Activated naive CD8-positive, alpha-beta T cell (primary cell): ENCODE measurements at regions not wholly inside any gene's neighbourhood (a gene's known extent, or its start where the extent isn't known, plus 50 kb on each side); places are given as distances from the start of the nearest gene placed in this dataset.

Experiments used
- H3K27ac Mint-ChIP-seq: one replicate; pipeline ENCODE4 v1.8.0; 2021; ENCODE audit warnings: mixed read lengths
- H3K27me3 Mint-ChIP-seq: one replicate; pipeline ENCODE4 v1.8.0; 2021; ENCODE audit warnings: mixed read lengths
- H3K36me3 Mint-ChIP-seq: one replicate; pipeline ENCODE4 v1.8.0; 2021; ENCODE audit warnings: mixed read lengths
- H3K4me1 Mint-ChIP-seq: one replicate; pipeline ENCODE4 v1.8.0; 2021; ENCODE audit warnings: low read depth, mixed read lengths
- H3K4me3 Mint-ChIP-seq: one replicate; pipeline ENCODE4 v1.8.0; 2021; ENCODE audit warnings: mild to moderate bottlenecking, mixed read lengths
- H3K9me3 Mint-ChIP-seq: one replicate; pipeline ENCODE4 v1.8.0; 2021; ENCODE audit warnings: low read depth, mixed read lengths

DNA sequence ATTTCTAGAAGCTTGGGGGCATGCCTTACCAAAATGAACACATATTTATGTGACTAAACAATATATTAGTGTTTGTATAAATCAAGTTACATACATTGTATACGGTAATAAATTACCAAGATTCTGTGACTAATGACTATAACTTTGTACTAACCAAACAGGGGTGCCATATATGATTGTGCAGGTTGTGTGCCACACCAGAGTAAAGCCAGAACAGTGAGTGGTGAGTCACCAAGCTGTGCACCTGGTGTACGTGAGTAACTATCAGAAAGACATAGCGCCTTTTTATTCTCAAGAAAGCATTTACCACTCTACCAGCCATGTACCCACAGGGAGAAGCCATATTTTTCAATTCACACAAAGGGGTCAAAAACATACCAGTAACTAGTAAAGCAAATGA is 453.2 kb upstream of the PIK3C3 start:
- no peaks in the 10 kb centered on the region for H3K36me3 Mint-ChIP-seq
- no peak overlapping the region for H3K4me3 Mint-ChIP-seq
- H3K4me1 Mint-ChIP-seq = no peaks in the 10 kb centered on the region
- H3K27me3 Mint-ChIP-seq = no peaks in the 10 kb centered on the region
- H3K27ac Mint-ChIP-seq = no peak overlapping the region
- H3K9me3 Mint-ChIP-seq = no peaks in the 10 kb centered on the region

DNA sequence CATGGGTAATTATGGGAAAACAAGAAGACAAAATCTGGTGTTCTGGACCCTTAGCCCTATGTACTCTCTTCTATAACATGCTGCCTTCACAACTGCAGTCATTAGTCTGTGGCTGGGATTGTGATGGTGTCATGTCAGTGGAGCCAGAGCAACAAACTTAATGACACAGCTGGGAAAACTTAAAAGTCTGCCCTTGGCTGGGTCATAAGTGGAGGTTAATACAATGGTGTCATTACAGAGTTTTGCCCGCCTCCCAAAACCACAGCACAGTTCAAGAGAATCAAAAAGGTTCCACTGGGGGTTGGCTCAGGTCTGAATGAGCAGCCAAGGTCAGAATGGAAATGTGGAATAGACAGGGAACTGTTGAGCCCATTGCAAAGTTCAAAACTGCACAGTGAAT is 455.7 kb upstream of the PIK3C3 start:
- H3K9me3 Mint-ChIP-seq = no peaks in the 10 kb centered on the region
- no peaks in the 10 kb centered on the region for H3K27me3 Mint-ChIP-seq
- H3K4me1 Mint-ChIP-seq = no peaks in the 10 kb centered on the region

DNA sequence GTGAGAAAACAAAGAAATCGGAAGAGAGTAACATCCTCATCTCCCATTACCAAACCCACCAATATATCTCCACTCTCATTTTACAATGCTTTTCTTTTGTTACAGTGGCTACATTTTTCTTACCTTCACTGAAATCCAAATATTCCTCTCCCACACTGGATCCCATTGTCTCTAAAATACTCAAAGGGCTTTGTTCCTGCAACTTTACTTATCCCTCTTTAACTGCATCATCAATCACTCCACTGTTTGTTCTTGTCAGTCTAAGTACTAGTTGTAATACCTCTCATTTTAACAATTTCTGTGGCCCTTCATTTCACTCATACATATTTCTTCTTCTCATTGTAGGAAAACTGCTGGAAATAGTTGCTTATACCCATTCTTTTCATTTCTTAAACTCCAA is 464.2 kb upstream of the PIK3C3 start:
- H3K36me3 Mint-ChIP-seq = no peaks in the 10 kb centered on the region
- peaks cover 10% of the 10 kb centered on the region for H3K9me3 Mint-ChIP-seq

More for the DNA sequence above, 455.7 kb upstream of the PIK3C3 start:
- Mint-ChIP-seq H3K4me3 (no peak overlapping the region), H3K36me3 (no peaks in the 10 kb centered on the region), H3K27ac (no peak overlapping the region)

DNA sequence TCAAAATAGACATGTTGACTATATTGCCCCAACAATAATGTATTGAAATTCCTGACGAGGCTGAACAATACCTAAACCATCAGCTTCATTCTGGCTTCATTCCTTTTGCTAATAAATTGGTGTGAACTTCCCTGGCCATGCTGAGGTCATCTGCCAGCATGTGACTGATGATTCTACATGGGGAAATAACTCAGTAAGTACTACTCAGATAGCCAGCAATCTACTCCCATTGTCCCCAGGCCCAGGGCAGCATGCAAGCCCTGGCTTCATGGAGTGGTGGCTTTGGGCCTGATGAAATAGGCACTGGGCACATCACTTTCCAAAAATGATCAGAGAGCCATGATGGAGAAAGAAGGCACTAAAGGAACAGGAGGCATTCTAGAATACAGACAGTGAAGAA is 468.5 kb upstream of the PIK3C3 start:
- Mint-ChIP-seq H3K27me3 (no peaks in the 10 kb centered on the region), H3K9me3 (peaks cover 3% of the 10 kb centered on the region), H3K4me1 (no peaks in the 10 kb centered on the region), H3K4me3 (no peak overlapping the region), H3K36me3 (no peaks in the 10 kb centered on the region), H3K27ac (no peak overlapping the region)

More for the DNA sequence above, 464.2 kb upstream of the PIK3C3 start:
- Mint-ChIP-seq H3K4me3 (no peak overlapping the region), H3K27ac (no peak overlapping the region), H3K4me1 (no peaks in the 10 kb centered on the region), H3K27me3 (no peaks in the 10 kb centered on the region)

DNA sequence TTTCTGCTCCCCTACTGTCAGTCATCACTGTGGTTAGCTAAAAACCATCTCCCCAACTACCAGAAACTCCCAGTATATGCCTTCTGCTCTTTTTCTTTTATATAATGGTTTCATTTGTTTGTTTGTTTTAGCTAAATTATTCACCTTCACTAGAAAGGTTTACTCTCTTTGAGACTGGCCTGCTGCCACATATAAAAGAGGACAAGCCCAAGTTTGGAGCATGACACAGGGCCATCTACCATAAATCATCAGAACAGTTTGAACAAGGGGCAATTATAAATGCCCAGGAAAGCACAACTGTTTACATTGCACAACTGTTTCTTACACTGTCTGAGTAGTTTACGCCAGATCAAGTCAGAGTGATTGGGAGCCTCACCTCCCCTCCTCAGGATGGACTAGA is 471.0 kb upstream of the PIK3C3 start:
- Mint-ChIP-seq H3K36me3 (no peaks in the 10 kb centered on the region), H3K4me3 (no peak overlapping the region), H3K27ac (no peak overlapping the region), H3K9me3 (peaks cover 7% of the 10 kb centered on the region), H3K27me3 (no peaks in the 10 kb centered on the region), H3K4me1 (no peaks in the 10 kb centered on the region)

DNA sequence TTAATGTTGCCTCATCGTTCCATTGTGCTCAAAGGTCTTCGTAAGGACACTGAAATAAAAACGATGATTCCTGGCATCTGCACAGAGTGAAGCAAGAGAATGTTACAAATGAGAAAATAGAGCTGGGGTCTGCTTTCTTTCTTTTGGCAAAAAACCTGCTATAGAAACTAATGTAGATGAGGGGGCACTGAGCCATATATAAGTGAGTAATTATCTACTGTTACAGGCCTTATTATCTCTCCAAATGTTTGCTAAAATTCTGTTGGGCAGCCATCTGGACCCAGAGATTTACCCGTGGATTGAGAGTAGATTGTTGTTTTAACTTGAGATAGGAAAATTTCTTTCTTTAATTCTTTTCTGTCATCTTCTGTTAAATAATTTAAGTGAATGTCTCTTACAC is 472.5 kb upstream of the PIK3C3 start:
- H3K9me3 Mint-ChIP-seq = peaks cover 7% of the 10 kb centered on the region
- H3K4me1 Mint-ChIP-seq = no peaks in the 10 kb centered on the region
- H3K4me3 Mint-ChIP-seq = no peak overlapping the region
- H3K27ac Mint-ChIP-seq = no peak overlapping the region
- no peaks in the 10 kb centered on the region for H3K36me3 Mint-ChIP-seq
- H3K27me3 Mint-ChIP-seq = no peaks in the 10 kb centered on the region

DNA sequence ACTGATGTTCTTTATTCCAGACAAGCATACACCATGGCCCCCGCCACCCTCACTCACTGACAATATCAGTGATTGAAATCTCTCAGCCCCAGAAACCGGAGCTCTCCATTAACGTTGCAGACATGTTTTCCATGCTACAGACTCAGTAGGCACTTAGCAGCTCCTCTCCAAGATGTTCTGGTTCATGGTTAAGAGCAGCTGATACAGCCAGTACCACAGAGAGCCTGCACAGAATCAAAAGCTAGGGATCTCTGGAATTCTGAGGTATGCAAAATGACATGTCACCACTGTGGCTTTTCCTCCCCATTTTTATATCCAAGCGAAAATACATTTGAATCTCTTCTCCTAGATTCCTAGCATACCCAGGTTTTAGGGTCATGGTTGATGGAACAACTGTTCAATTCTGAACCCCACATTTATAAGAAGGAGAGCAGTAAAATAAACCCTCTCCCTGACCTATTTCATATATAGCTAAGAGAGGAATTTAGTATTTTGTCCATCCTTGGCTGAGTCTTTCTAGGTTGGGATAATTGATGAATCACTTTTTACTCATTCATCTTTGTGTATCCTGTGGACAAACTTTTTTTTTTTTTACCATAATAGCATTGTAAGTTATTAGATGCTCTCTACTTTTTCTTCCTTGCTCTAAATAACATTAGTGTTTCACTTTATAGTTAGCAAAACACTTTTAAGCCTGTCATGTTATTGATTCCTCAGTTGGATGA is 488.4 kb upstream of the PIK3C3 start:
- H3K27me3 Mint-ChIP-seq = no peaks in the 10 kb centered on the region
- no peaks in the 10 kb centered on the region for H3K4me1 Mint-ChIP-seq
- H3K9me3 Mint-ChIP-seq = peaks cover 4% of the 10 kb centered on the region
- no peak overlapping the region for H3K27ac Mint-ChIP-seq
- H3K4me3 Mint-ChIP-seq = no peak overlapping the region
- H3K36me3 Mint-ChIP-seq = no peaks in the 10 kb centered on the region

DNA sequence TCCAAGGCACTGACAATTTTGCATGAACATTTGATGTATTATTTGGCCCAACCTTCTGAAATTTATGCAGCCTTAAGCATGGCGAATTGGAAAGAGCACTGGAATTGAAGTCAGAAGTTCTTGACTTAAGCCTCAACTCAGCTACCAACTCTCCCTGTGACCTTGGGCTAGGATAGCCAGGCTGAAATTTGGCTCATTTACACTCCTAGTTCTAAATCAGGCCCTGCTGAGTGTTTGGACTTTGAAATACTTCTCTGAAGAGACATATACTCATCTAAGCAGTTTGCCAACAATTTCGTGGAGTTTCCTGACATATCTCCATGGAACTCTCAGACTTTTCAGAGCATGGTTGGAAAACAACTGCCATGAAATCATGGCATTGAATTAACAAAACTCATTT is 489.6 kb upstream of the PIK3C3 start:
- H3K4me3 Mint-ChIP-seq = no peak overlapping the region
- no peak overlapping the region for H3K27ac Mint-ChIP-seq
- peaks cover 4% of the 10 kb centered on the region for H3K9me3 Mint-ChIP-seq
- no peaks in the 10 kb centered on the region for H3K27me3 Mint-ChIP-seq
- H3K36me3 Mint-ChIP-seq = no peaks in the 10 kb centered on the region
- H3K4me1 Mint-ChIP-seq = no peaks in the 10 kb centered on the region

DNA sequence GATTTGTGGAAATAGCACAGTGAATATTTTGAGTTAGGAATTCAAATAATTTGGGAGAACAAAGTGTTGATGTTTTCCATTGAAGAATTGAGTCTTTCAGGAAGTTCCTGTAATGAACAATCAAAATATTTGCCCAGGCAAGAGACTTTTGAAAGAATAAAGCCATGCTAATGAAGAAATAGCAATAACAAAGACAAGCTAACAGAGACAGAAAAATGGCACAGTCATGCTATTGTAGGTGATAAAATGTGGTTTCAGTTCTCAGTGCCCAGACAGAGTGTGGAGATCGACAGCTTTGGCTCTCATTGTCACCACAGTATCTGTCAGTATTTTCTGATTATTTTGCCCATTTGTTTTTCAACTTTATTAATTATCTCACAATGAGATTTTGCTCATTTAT is 490.8 kb upstream of the PIK3C3 start:
- Mint-ChIP-seq H3K4me1 (no peaks in the 10 kb centered on the region), H3K27ac (no peak overlapping the region), H3K27me3 (no peaks in the 10 kb centered on the region), H3K36me3 (no peaks in the 10 kb centered on the region), H3K9me3 (peaks cover 4% of the 10 kb centered on the region), H3K4me3 (no peak overlapping the region)

DNA sequence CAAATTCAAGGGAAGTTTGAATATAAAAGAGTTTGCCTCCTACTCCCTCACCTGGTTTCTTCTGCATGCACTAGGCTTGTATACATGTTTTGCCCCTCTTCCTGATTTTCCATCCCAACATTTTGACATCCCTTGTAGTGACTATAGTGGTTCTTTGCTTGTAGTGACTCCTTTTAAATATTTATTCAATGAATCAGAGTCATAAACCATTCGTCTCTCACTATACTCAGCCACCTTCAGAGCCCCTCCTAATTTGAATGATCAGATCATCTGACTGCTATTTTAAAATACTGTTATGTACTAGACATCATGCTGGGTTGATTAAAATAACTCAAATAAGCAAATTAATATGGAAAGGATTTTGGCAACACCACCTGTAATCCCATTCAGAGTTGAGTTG is 492.1 kb upstream of the PIK3C3 start:
- Mint-ChIP-seq H3K4me1 (no peaks in the 10 kb centered on the region), H3K4me3 (no peak overlapping the region), H3K27ac (no peak overlapping the region), H3K36me3 (no peaks in the 10 kb centered on the region), H3K9me3 (peaks cover 4% of the 10 kb centered on the region), H3K27me3 (no peaks in the 10 kb centered on the region)

DNA sequence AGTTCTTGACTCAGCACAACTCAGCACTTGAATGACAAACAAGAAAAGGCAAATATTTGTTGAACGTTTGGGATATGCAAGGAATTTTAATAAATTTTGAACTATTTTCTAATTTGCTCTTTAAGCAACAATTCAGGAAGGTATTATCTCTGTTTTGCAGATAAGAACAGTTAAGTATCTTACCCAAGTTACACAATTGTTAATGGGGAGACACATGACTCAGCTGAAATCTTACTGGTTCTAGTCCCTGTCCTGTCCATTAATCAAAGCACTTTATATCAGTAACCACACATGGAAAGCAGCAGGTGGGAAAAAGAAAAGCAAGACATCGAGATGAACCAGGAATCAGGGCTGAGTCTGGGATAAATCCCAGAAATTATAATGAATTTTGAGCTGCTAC is 493.9 kb upstream of the PIK3C3 start:
- no peaks in the 10 kb centered on the region for H3K27me3 Mint-ChIP-seq
- peaks cover 4% of the 10 kb centered on the region for H3K9me3 Mint-ChIP-seq

DNA sequence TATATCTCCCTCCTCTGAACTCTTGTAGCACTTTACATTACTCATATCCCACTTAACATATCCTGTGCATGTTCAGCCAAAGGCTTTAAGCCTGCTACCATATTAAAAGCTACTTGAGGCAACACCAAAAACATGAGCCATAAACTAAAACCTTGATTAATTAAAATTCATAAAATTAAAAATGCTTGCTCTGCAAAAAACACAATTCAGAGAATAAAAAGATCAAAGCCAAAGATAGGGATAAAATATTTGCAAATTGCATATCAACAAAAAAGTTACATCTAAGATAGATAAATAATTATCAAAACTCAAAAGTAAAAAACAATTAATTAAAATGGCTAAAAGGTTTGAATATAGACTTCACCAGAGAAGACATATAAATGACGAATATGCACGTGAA is 495.4 kb upstream of the PIK3C3 start:
- Mint-ChIP-seq H3K4me1 (no peaks in the 10 kb centered on the region), H3K27ac (no peak overlapping the region), H3K27me3 (no peaks in the 10 kb centered on the region)

More for the DNA sequence above, 493.9 kb upstream of the PIK3C3 start:
- Mint-ChIP-seq H3K4me1 (no peaks in the 10 kb centered on the region), H3K27ac (no peak overlapping the region), H3K4me3 (no peak overlapping the region), H3K36me3 (no peaks in the 10 kb centered on the region)

DNA sequence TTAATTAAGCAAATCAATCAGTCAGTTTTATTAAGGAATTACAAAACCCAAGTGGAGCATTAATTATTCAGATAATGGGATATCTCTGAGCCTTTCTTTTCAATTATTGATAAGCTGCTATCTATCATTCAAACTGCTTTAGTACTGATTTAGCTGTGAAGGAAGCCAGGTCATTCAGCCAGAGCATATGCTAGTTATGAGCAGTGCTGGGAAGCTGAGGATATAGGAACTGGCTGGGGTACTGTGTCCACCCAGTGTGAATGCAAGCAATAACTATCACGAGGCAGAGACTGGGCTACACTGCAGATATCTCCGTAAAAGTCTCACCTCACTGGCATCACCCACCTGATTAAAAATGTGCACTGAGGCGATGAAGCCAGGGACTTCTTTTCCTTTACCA is 496.7 kb upstream of the PIK3C3 start:
- Mint-ChIP-seq H3K36me3 (no peaks in the 10 kb centered on the region), H3K9me3 (peaks cover 8% of the 10 kb centered on the region), H3K4me3 (no peak overlapping the region), H3K27ac (no peak overlapping the region), H3K27me3 (no peaks in the 10 kb centered on the region), H3K4me1 (no peaks in the 10 kb centered on the region)

More for the DNA sequence above, 495.4 kb upstream of the PIK3C3 start:
- Mint-ChIP-seq H3K4me3 (no peak overlapping the region), H3K36me3 (no peaks in the 10 kb centered on the region), H3K9me3 (peaks cover 8% of the 10 kb centered on the region)

DNA sequence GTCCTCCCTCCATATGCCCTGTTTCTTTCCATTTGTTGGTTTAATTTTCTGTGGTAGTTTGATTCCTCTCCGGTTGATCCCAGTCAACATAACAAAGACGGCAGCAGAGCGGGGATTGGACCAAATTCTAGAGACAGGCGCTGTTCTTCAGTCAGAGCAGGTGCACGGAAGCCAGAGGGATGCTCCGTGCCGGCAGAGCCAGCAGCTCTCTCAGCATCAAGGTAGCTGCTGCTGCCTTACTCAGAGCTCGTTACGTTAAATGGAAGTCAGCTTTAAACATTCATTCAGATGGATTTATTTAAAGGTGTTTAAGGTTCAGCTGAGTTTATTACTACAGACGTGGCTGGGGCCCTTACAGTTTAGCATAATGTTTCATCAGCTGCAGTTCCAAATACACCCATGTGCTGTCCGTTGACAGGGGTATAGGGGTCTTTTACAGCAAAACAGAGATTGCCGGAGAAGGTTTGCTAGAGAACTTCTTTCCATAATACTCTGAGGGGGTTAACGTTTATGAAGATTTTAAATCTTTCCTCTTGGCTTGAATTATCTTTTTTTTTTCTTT is 497.2 kb upstream of the PIK3C3 start:
- no peaks in the 10 kb centered on the region for H3K4me1 Mint-ChIP-seq
- H3K27me3 Mint-ChIP-seq = no peaks in the 10 kb centered on the region
- H3K4me3 Mint-ChIP-seq = no peak overlapping the region
- H3K9me3 Mint-ChIP-seq = peaks cover 8% of the 10 kb centered on the region
- H3K27ac Mint-ChIP-seq = no peak overlapping the region
- H3K36me3 Mint-ChIP-seq = no peaks in the 10 kb centered on the region

DNA sequence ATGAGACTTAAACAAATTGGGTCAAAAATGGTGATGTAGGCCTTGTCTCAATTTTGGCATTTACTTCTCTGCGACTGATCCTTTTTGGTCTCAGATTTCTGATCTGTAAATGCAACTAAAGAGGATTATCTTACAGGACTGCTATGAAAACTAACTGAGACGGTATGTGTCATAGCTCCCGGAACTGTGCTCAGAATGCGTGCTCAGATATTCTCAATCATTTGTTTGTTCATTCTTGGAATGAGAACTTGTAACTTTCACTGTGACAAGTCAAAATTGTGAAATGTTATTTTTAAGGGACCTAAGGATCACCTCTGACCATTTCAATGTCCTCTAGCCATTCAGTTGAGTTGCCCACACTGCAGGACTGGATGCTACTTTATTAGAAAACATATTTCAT is 498.2 kb upstream of the PIK3C3 start:
- Mint-ChIP-seq H3K4me1 (no peaks in the 10 kb centered on the region), H3K9me3 (peaks cover 6% of the 10 kb centered on the region), H3K27me3 (no peaks in the 10 kb centered on the region), H3K4me3 (no peak overlapping the region), H3K36me3 (no peaks in the 10 kb centered on the region), H3K27ac (no peak overlapping the region)

DNA sequence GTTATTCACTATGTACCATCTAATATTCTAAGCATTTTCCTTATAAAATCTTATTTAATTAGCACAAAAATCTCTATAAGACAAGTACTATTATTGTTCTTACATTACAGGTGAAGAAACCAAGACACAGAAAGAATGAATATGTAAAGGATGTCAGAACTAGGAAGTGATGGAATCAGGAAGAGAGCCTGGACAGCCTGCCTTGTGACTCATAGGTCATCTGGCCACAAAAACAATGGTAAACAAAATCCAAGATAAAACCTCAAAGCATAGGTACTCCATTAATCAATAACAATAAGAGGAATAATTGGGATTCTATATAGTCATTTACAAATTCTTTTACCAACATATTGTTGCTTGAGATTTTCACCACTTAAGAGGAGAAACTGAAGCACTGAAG is 505.4 kb upstream of the PIK3C3 start:
- Mint-ChIP-seq H3K36me3 (no peaks in the 10 kb centered on the region), H3K9me3 (peaks cover 7% of the 10 kb centered on the region), H3K4me3 (no peak overlapping the region), H3K27me3 (no peaks in the 10 kb centered on the region), H3K27ac (no peak overlapping the region), H3K4me1 (no peaks in the 10 kb centered on the region)
